OCI-LY7 (cell line): ENCODE measurements at regions not wholly inside any gene's neighbourhood (a gene's known extent, or its start where the extent isn't known, plus 50 kb on each side); places are given as distances from the start of the nearest gene placed in this dataset.

ENCODE experiments used
- BruUV-seq: library from RNA; stranded (reverse); fragments of 400-500 nt; replicated peaks from 2 replicates; lab custom pipeline; 2021; lab: Mats Ljungman, UMichigan
- CTCF ChIA-PET: fragments of 300-600 bp; sonication (Branson Sonifier 250); formaldehyde crosslinking; loops from one replicate; lab custom pipeline; 2022; ENCODE audit warnings: antibody characterized with exemption; ENCODE audit not compliant: unreplicated experiment; lab: Charles Lee
- POLR2A ChIA-PET: fragments of 300-600 bp; sonication (Branson Sonifier 250); formaldehyde crosslinking; loops from one replicate; lab custom pipeline; 2022; ENCODE audit warnings: antibody characterized with exemption; lab: Charles Lee
- DNase-seq: peaks from one replicate; pipeline ENCODE4 v3.0.0-alpha.2; 2015; ENCODE audit warnings: low spot score
- H2AFZ ChIP-seq: fragments of 200-600 bp; sonication (generic), shearing (Covaris generic); 2 replicates; pipeline ENCODE4 v1.6.1; 2014; ENCODE audit warnings: mild to moderate bottlenecking, antibody characterized with exemption, low read length, moderate library complexity
- H3K27ac ChIP-seq: fragments of 200-600 bp; sonication (generic); 2 replicates; pipeline ENCODE4 v1.5.1; 2014; ENCODE audit warnings: mixed run types, low read depth, mild to moderate bottlenecking, moderate library complexity, low read length, inconsistent platforms; ENCODE audit not compliant: poor library complexity, severe bottlenecking
- H3K36me3 ChIP-seq: fragments of 200-600 bp; sonication (generic); 2 replicates; pipeline ENCODE4 v1.6.1; 2014; ENCODE audit warnings: mild to moderate bottlenecking, antibody characterized with exemption, low read length, moderate library complexity, mixed read lengths; ENCODE audit not compliant: insufficient read depth
- H3K4me1 ChIP-seq: fragments of 200-600 bp; sonication (generic); 2 replicates; pipeline ENCODE4 v1.5.1; 2014; ENCODE audit warnings: mild to moderate bottlenecking, low read length; ENCODE audit not compliant: insufficient read depth, poor library complexity, severe bottlenecking
- H3K4me2 ChIP-seq: fragments of 200-600 bp; sonication (generic); 2 replicates; pipeline ENCODE4 v1.6.1; 2014; ENCODE audit warnings: mild to moderate bottlenecking, low read length
- H3K4me3 ChIP-seq: fragments of 200-600 bp; sonication (generic); 2 replicates; pipeline ENCODE4 v1.5.1; 2014; ENCODE audit warnings: mild to moderate bottlenecking, low read depth, low read length; ENCODE audit not compliant: poor library complexity, severe bottlenecking
- H3K79me2 ChIP-seq: fragments of 200-600 bp; sonication (generic); 2 replicates; pipeline ENCODE4 v1.6.1; 2016; ENCODE audit warnings: low read depth, mild to moderate bottlenecking, low read length, moderate library complexity, mixed read lengths; ENCODE audit not compliant: insufficient read depth
- H3K9me2 ChIP-seq: fragments of 200-600 bp; sonication (generic); 2 replicates; pipeline ENCODE4 v1.6.1; 2016; ENCODE audit warnings: mild to moderate bottlenecking, low read length, mixed read lengths; ENCODE audit not compliant: insufficient read depth
- H3K9me3 ChIP-seq: fragments of 200-600 bp; sonication (generic); 2 replicates; pipeline ENCODE4 v1.6.1; 2014; ENCODE audit warnings: mild to moderate bottlenecking, mixed run types, low read length, mixed read lengths
- H4K20me1 ChIP-seq: fragments of 200-600 bp; sonication (generic); 2 replicates; pipeline ENCODE4 v1.6.1; 2014; ENCODE audit warnings: mild to moderate bottlenecking, antibody characterized with exemption, low read length, moderate library complexity, mixed read lengths; ENCODE audit not compliant: insufficient read depth
- EZH2phosphoT487 ChIP-seq: fragments of 200-600 bp; sonication (generic); IDR thresholded peaks from 2 replicates; pipeline ENCODE4 v1.6.1; 2018; ENCODE audit warnings: low read depth, borderline replicate concordance, mild to moderate bottlenecking, mixed run types, antibody characterized with exemption, low read length, moderate library complexity, mixed read lengths
- intact Hi-C: fragments of 100-400 bp; cut with micrococcal nuclease; formaldehyde crosslinking; loops from one replicate; pipeline ENCODE4 v1.10.0; 2022; ENCODE audit not compliant: unreplicated experiment
- TF ChIP-seq, protein P1 (sequence below): fragments of 200-600 bp; sonication (generic); conservative IDR thresholded peaks from 2 replicates; pipeline ENCODE4 v1.5.1; 2014; ENCODE audit warnings: mild to moderate bottlenecking, antibody characterized with exemption, low read length, moderate library complexity, mixed read lengths

- no peak overlapping the region for H3K4me2 ChIP-seq
- TF ChIP-seq, protein P1, sequence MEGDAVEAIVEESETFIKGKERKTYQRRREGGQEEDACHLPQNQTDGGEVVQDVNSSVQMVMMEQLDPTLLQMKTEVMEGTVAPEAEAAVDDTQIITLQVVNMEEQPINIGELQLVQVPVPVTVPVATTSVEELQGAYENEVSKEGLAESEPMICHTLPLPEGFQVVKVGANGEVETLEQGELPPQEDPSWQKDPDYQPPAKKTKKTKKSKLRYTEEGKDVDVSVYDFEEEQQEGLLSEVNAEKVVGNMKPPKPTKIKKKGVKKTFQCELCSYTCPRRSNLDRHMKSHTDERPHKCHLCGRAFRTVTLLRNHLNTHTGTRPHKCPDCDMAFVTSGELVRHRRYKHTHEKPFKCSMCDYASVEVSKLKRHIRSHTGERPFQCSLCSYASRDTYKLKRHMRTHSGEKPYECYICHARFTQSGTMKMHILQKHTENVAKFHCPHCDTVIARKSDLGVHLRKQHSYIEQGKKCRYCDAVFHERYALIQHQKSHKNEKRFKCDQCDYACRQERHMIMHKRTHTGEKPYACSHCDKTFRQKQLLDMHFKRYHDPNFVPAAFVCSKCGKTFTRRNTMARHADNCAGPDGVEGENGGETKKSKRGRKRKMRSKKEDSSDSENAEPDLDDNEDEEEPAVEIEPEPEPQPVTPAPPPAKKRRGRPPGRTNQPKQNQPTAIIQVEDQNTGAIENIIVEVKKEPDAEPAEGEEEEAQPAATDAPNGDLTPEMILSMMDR = no peak
- TF ChIP-seq EZH2phosphoT487 = no peak
- no peak overlapping the region for H2AFZ ChIP-seq
- no peaks in the 10 kb centered on the region for H4K20me1 ChIP-seq
- no peaks in the 10 kb centered on the region for H3K79me2 ChIP-seq
- H3K27ac ChIP-seq = no peak overlapping the region
- H3K9me3 ChIP-seq = no peaks in the 10 kb centered on the region
- DNase-seq = no peak
- no peaks in the 10 kb centered on the region for H3K9me2 ChIP-seq
- ChIA-PET POLR2A (no interaction called here), CTCF (no interaction called here)
- H3K4me1 ChIP-seq = no peaks in the 10 kb centered on the region
- intact Hi-C loops = no loop called here
- BruUV-seq = no TSS peak
- no peaks in the 10 kb centered on the region for H3K36me3 ChIP-seq
- H3K4me3 ChIP-seq = no peak overlapping the region
Measured at GRCh38 chr16:85213926-85214675, 101.8 kb upstream of the CIBAR2 start.

DNA sequence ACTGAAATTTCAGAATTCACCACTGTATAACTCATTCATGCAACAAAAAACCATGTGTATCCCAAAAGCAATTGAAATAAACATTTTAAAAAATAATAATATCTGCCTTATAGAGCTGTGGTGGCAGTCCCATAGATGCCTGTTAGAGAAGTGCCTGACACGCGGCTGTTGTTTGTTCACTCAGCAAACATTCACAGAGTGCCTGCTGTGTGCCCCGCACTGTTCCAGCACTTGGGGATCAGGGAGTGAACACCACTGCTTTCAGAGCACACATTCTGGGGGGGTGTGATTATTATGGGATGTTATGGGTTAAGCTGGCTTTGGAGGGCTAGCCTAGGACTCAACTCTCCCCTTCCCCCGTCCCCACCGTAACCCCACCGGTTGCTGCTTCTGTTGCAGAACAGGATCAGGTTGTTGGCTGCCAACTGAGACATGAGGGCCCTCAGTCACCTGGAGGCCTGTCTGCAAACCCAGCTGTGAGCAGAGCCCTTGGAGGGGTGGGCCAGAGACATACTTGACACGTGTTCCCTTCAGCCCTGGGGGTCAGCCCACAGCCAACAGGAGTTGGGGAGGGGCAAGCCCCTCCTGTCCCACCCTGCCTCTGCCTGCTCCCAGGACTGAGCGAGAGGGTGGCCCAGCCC lies 103.3 kb upstream of the CIBAR2 start:
- Histone ChIP-seq H3K27ac (no peak overlapping the region), H3K79me2 (no peaks in the 10 kb centered on the region), H4K20me1 (no peaks in the 10 kb centered on the region), H3K4me2 (no peak overlapping the region), H2AFZ (no peak overlapping the region), H3K4me1 (no peaks in the 10 kb centered on the region), H3K4me3 (no peak overlapping the region), H3K36me3 (no peaks in the 10 kb centered on the region), H3K9me2 (no peaks in the 10 kb centered on the region), H3K9me3 (no peaks in the 10 kb centered on the region)
- BruUV-seq = no TSS peak
- TF ChIP-seq EZH2phosphoT487 = no peak
- TF ChIP-seq, protein P1 = no peak
- ChIA-PET CTCF (interaction anchor here (0.6 kb wide), 1 partner anchor 75 kb away, joined by 3 read pairs; no protein-coding TSS in a partner anchor), POLR2A (interaction anchor here (1.2 to 1.5 kb wide), 2 partner anchors 9 to 15 kb away, joined by 3 to 6 read pairs; no protein-coding TSS in a partner anchor)
- DNase-seq = no peak
- intact Hi-C loops = no loop called here
